ENCODE measurements at regions not wholly inside any gene's neighbourhood (a gene's known extent, or its start where the extent isn't known, plus 50 kb on each side); places are given as distances from the start of the nearest gene placed in this dataset.
A peak's percentile ranks its signal among the peaks of the same experiment; 100 is the strongest.
"Not testable (repeated sequence)": the region's sequence is repeated elsewhere in the genome, so short reads cannot be mapped to it uniquely, and the experiment has no call there.

DNA sequence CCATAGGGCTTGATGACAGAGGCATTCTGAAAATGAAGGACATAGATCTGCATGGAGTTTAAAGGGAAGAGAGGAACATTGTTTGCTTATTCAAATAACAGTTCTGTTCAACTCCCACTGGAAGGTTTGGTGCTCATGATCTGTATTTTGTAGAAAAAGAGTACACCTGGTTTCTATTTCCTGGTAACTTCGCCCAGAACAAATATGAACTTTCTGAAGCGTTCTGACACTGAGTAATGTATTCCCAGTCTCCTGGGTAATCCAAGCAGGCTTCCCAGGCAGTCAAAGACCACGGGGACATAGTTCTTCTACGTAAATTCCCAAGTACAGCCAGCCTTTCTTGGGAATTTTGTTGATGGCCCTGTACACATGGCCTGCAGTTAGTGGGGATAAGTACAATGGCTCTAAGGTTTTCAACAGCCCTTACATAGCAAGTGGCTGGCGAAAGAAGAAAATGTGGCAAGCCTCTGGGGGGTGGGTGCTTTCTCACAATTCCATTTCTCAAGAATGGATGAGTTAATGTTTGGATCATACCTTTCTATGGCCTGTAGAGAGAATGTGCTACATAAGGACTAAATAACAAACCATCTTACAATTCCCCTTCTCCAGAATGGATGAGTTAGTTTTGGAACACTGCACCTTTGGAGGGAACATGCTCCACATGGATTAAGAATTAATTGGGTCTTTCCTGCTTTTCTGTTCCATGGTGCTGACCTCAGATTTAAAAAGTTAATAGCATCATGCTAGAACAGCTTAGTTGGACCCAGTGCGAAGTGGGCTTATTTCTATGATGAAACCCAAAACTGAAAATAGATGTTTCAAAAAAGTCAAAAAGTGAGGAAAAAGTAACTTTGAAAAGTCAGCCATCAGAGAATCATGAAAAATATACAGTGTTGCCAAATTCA is 52.7 kb downstream of the COL6A6 start:
- H3K36me3 ChIP-seq, result no peaks in the 10 kb centered on the region
- intact Hi-C loops (cut with DNase I), result no loop called here
- H3K4me1 ChIP-seq, result no peaks in the 10 kb centered on the region
- no peaks in the 10 kb centered on the region for H3K9me3 ChIP-seq
- no peak overlapping the region for H3K27ac ChIP-seq
- H3K4me3 ChIP-seq, result no peak overlapping the region
- no peak for DNase-seq
- WGBS, 2 donors, result 60 to 71% methylated on average over 6 of the region's 6 CpGs
- TF ChIP-seq POLR2A (IDR thresholded peaks at IDR 0.05), result no peak
- TF ChIP-seq, protein P1, sequence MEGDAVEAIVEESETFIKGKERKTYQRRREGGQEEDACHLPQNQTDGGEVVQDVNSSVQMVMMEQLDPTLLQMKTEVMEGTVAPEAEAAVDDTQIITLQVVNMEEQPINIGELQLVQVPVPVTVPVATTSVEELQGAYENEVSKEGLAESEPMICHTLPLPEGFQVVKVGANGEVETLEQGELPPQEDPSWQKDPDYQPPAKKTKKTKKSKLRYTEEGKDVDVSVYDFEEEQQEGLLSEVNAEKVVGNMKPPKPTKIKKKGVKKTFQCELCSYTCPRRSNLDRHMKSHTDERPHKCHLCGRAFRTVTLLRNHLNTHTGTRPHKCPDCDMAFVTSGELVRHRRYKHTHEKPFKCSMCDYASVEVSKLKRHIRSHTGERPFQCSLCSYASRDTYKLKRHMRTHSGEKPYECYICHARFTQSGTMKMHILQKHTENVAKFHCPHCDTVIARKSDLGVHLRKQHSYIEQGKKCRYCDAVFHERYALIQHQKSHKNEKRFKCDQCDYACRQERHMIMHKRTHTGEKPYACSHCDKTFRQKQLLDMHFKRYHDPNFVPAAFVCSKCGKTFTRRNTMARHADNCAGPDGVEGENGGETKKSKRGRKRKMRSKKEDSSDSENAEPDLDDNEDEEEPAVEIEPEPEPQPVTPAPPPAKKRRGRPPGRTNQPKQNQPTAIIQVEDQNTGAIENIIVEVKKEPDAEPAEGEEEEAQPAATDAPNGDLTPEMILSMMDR (IDR thresholded peaks at IDR 0.05), result no peak
- H3K27me3 ChIP-seq, result no peaks in the 10 kb centered on the region

DNA sequence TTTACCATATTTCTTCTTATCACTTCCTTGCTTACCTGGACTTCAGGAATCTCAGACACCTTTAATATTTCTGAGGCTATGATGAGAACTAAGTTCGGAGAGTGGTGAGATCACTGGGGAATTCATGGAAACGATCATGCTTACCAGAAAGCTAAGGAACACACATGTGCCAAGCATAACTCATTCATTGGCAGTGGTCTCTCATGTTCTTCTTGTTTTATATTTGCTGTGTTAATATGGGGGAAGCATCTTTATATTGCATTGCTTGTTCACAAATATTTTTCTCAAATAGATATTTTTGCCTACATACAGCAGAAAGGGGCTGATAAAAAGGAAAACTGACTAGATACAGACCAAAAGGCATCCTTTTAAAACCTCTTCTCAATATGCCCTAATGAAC is 55.8 kb downstream of the COL6A6 start:
- Histone ChIP-seq H3K4me1 (no peaks in the 10 kb centered on the region), H3K4me3 (no peak overlapping the region), H3K36me3 (no peaks in the 10 kb centered on the region), H3K27ac (no peak overlapping the region), H3K9me3 (no peaks in the 10 kb centered on the region), H3K27me3 (no peaks in the 10 kb centered on the region)
- TF ChIP-seq, protein P1 (IDR thresholded peaks at IDR 0.05), result no peak
- no peak for TF ChIP-seq POLR2A (IDR thresholded peaks at IDR 0.05)
- no peak for DNase-seq
- 52 to 72% methylated on average over 2 of the region's 2 CpGs for WGBS, 2 donors
- intact Hi-C loops (cut with DNase I), result no loop called here

DNA sequence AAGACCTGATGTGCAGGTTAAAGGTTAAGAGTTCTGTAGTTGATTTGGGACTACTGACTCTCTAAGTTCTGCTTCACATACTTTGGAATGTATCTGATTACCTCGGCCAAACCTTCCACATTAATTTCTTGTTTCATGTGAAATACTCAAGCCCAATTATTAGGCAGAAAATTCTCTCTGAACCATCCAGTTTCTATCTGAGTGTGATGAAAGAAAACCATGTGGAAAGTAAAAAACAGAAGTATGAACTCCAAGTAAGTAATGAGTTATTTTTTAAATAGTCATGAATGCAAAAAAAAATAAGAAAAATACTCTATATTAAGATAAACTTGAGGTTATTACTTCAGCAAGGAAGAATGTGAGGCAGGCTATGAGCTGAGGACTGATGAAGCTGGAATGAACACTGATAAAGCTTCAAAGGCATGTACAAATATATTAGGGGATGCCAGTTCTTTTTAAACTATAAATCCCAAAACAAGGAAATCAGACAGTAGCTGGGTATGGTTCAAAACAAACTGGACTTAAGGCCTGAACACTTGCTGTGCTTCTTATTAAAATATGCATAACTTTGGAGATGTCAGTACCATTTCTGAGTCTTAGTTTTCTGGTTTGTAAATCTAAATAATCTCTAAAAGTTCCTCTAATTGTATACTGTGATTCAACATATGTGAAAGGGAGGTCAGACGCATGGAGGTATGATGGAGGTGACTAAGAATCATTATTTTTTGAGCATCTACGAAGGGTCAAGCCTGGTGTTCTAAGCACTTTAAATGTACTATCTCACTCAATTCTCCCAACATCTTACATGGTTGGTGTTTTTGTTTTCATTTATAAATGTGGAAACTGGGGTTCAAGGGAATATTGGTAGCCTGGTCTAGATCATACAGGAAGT is 59.6 kb downstream of the COL6A6 start:
- 72 to 80% methylated on average over 3 of the region's 3 CpGs for WGBS, 2 donors
- no peak for DNase-seq
- Histone ChIP-seq H3K27ac (no peak overlapping the region), H3K9me3 (no peaks in the 10 kb centered on the region), H3K36me3 (no peaks in the 10 kb centered on the region), H3K4me3 (no peak overlapping the region), H3K27me3 (no peaks in the 10 kb centered on the region), H3K4me1 (no peaks in the 10 kb centered on the region)
- intact Hi-C loops (cut with DNase I), result no loop called here
- TF ChIP-seq, protein P1 (IDR thresholded peaks at IDR 0.05), result no peak

DNA sequence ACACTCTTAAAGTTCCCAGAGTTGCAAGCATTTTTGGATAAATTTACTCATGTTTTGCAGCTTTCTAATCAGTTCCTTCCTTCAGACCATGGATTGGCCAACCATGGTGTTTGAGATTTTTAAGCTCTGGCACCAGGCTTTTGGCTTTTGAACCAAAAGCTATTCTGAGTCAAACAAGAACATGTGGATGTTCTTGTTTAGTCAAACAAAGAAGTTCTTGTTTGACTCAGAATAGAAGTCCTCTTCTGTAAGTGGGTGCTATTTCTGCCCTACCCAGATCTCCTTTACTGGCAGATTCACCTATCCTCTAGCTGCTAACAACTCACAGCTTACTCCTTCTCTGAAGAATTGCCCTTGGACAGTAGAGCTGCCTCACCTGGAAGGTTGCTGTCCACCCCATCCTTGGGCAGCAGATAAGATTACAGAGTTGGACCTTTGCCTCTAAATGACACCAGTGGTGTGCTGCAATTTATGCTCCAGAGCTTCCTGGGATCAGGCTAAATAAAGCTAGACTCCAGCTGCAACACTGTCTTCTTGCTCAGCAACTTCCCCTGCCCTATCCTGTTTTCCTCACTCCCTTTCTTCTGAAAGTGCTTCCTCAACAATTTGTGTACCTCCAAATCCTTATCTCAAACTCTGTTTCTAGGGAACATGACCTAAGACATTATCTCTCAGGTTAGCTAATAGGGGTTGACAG is 65.6 kb downstream of the COL6A6 start:
- no peak for DNase-seq
- Histone ChIP-seq H3K4me3 (no peak overlapping the region), H3K27ac (peak overlapping the region in 2 of 4 donors; percentile 42 to 54), H3K9me3 (no peaks in the 10 kb centered on the region), H3K27me3 (no peaks in the 10 kb centered on the region), H3K36me3 (no peaks in the 10 kb centered on the region), H3K4me1 (no peaks in the 10 kb centered on the region)
- TF ChIP-seq, protein P1 (IDR thresholded peaks at IDR 0.05), result no peak
- TF ChIP-seq POLR2A (IDR thresholded peaks at IDR 0.05), result no peak
- intact Hi-C loops (cut with DNase I), result no loop called here

DNA sequence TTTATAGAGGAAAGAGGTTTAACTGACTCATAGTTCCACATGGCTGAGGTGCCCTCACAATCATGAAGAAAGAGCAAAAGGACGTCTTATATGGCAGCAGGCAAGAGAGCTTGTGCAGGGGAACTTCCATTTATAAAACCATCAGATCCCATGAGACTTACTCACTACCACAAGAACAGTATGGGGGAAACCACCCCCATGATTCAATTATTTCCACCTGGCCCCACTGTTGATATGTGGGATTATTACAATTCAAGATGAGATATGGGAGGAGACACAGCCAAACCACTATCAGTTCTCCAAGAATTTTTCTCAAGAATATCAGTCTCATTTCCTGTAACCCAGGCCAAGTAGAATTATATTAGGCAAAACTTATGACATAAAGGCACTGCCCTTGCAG is 77.8 kb downstream of the COL6A6 start:
- H3K9me3 ChIP-seq; intact Hi-C loops (cut with DNase I); H3K27me3 ChIP-seq; DNase-seq; H3K27ac ChIP-seq; H3K4me1 ChIP-seq; H3K4me3 ChIP-seq; H3K36me3 ChIP-seq: not testable (repeated sequence)
- 31 to 32% methylated on average over 1 of the region's 1 CpG for WGBS, 2 donors

Data from esophagus squamous epithelium (tissue), 5 donors.